B cell (primary cell): ENCODE measurements at regions not wholly inside any gene's neighbourhood (a gene's known extent, or its start where the extent isn't known, plus 50 kb on each side); places are given as distances from the start of the nearest gene placed in this dataset.

ENCODE experiments used
- ATAC-seq: fragments of 200-7000 bp; cut with Tn5 transposase; one replicate; pipeline ENCODE4 v1.10.0; 2021; ENCODE audit warnings: low read depth, mild to moderate bottlenecking, moderate number of reproducible peaks, moderate library complexity
- CTCF ChIA-PET: fragments of 350-600 bp; sonication (Branson Sonifier 250); formaldehyde crosslinking; loops from one replicate; lab custom pipeline; 2021; ENCODE audit warnings: antibody characterized with exemption, inconsistent platforms; lab: Charles Lee
- POLR2A ChIA-PET: fragments of 350-600 bp; sonication (Branson Sonifier 250); formaldehyde crosslinking; loops from one replicate; lab custom pipeline; 2021; ENCODE audit warnings: antibody characterized with exemption; lab: Charles Lee
- DNase-seq: peaks from one replicate; pipeline ENCODE4 v3.0.0; 2013
- H2AFZ ChIP-seq: 2 replicates; pipeline ENCODE4 v1.6.1; 2012; ENCODE audit warnings: mild to moderate bottlenecking, low read depth, low read length; ENCODE audit not compliant: insufficient read depth, poor library complexity, severe bottlenecking
- H3K27ac ChIP-seq, 2 donors: 1 replicate in 1 of 2; 2 replicates in 1 of 2; pipeline ENCODE4 v1.5.1; 2012 to 2013; ENCODE audit warnings: low read length in 2 of 2, mild to moderate bottlenecking in 2 of 2, moderate library complexity in 1 of 2
- H3K27me3 ChIP-seq, 4 experiments: fragments of 200-600 bp in 1 of 4; sonication (generic) in 1 of 4; replicated peaks in 1 of 4; 1 replicate in 2 of 4; 2 replicates in 2 of 4; pipeline versions ENCODE4 v1.6.1 to v1.7.0; 2013 to 2016; ENCODE audit warnings: low read length in 3 of 4, mild to moderate bottlenecking in 2 of 4, mixed read lengths in 1 of 4, moderate library complexity in 1 of 4; ENCODE audit not compliant: insufficient read depth in 4 of 4, control insufficient read depth in 3 of 4; ENCODE audit errors: control extremely low read depth in 1 of 4
- H3K36me3 ChIP-seq, 2 experiments: replicated peaks in 1 of 2; 1 replicate in 1 of 2; 2 replicates in 1 of 2; pipeline versions ENCODE4 v1.6.1 to v1.7.1; 2013; ENCODE audit warnings: low read length in 1 of 2; ENCODE audit not compliant: insufficient read depth in 2 of 2, control insufficient read depth in 1 of 2; ENCODE audit errors: control extremely low read depth in 1 of 2, extremely low read depth in 1 of 2
- H3K4me1 ChIP-seq, 2 donors: fragments of 200-600 bp in 1 of 2; sonication (generic) in 1 of 2; 1 replicate in 1 of 2; 2 replicates in 1 of 2; pipeline versions ENCODE4 v1.5.1 to v1.6.1; 2013 to 2017; ENCODE audit warnings: low read length in 2 of 2; ENCODE audit not compliant: control insufficient read depth in 2 of 2, insufficient read depth in 2 of 2
- H3K4me2 ChIP-seq: replicated peaks from 2 replicates; pipeline ENCODE3; 2012; ENCODE audit warnings: mild to moderate bottlenecking, low read depth, low read length; ENCODE audit not compliant: poor library complexity, severe bottlenecking
- H3K4me3 ChIP-seq, 5 experiments: fragments of 200-600 bp in 1 of 5; sonication (generic) in 1 of 5; 1 replicate in 3 of 5; 2 replicates in 2 of 5; pipeline versions ENCODE4 v1.5.1 to v1.7.0; 2011 to 2016; ENCODE audit warnings: low read length in 4 of 5, mild to moderate bottlenecking in 4 of 5, low read depth in 2 of 5, control low read depth in 1 of 5, moderate library complexity in 1 of 5; ENCODE audit not compliant: insufficient read depth in 1 of 5; ENCODE audit errors: control extremely low read depth in 1 of 5, extremely low read depth in 1 of 5
- H3K79me2 ChIP-seq: fragments of 200-600 bp; sonication (generic); one replicate; pipeline ENCODE4 v1.6.0; 2016; ENCODE audit warnings: low read length; ENCODE audit not compliant: control insufficient read depth, insufficient read depth
- H3K9ac ChIP-seq: fragments of 200-600 bp; sonication (generic); 2 replicates; pipeline ENCODE4 v1.6.1; 2017; ENCODE audit warnings: mild to moderate bottlenecking, low read length, moderate library complexity
- H3K9me3 ChIP-seq, 3 donors: one replicate each; pipeline versions ENCODE4 v1.6.1 to v1.7.1; 2013; ENCODE audit warnings: low read length in 2 of 3; ENCODE audit not compliant: control insufficient read depth in 2 of 3, insufficient read depth in 1 of 3; ENCODE audit errors: control extremely low read depth in 1 of 3
- H4K20me1 ChIP-seq: 2 replicates; pipeline ENCODE4 v1.6.0; 2012; ENCODE audit warnings: mild to moderate bottlenecking, low read length; ENCODE audit not compliant: insufficient read depth, control insufficient read depth, poor library complexity, severe bottlenecking
- H3K27ac Mint-ChIP-seq: one replicate; pipeline ENCODE4 v1.8.0; 2021; ENCODE audit warnings: mixed read lengths
- H3K27me3 Mint-ChIP-seq: one replicate; pipeline ENCODE4 v1.8.0; 2021; ENCODE audit warnings: mixed read lengths
- H3K4me1 Mint-ChIP-seq: one replicate; pipeline ENCODE4 v1.8.0; 2021; ENCODE audit warnings: mixed read lengths
- H3K4me3 Mint-ChIP-seq: one replicate; pipeline ENCODE4 v1.8.0; 2021; ENCODE audit warnings: mixed read lengths
- H3K9me3 Mint-ChIP-seq: one replicate; pipeline ENCODE4 v1.8.0; 2022; ENCODE audit warnings: mixed read lengths; ENCODE audit not compliant: insufficient read depth
- EZH2 ChIP-seq: IDR thresholded peaks from 2 replicates; pipeline ENCODE4 v1.6.1; 2012; ENCODE audit warnings: borderline replicate concordance, low read depth, mild to moderate bottlenecking, moderate library complexity, low read length; ENCODE audit not compliant: insufficient read depth, poor library complexity, severe bottlenecking
- WGBS: methylation state at CpG from one replicate; pipeline ENCODE4 v1.1.5; 2013; ENCODE audit warnings: missing lambda C conversion rate; ENCODE audit not compliant: insufficient coverage; 5-methylcytosine and 5-hydroxymethylcytosine counted together
- intact Hi-C: fragments of 100-400 bp; cut with micrococcal nuclease; formaldehyde crosslinking; loops from one replicate; pipeline ENCODE4 v1.10.0; 2022
- TF ChIP-seq, protein P1 (sequence below): fragments of 200-600 bp; IDR thresholded peaks from one replicate; pipeline ENCODE4 v1.8.0; 2022; ENCODE audit warnings: antibody characterized with exemption, mild to moderate bottlenecking

GRCh38 chr11:80958361-80958760, 1517.5 kb upstream of the TENM4 start:
- ATAC-seq (no peak), DNase-seq (no peak)
- no peak overlapping the region for H3K4me3 ChIP-seq
- no peak overlapping the region for H3K4me3 Mint-ChIP-seq
- H3K9me3 Mint-ChIP-seq: peaks cover 6% of the 10 kb centered on the region
- H3K27me3 ChIP-seq: no peaks in the 10 kb centered on the region
- peaks cover 0 to 4% (median 0%) of the 10 kb centered on the region in 3 donors for H3K9me3 ChIP-seq
- POLR2A ChIA-PET: no interaction called here
- no peaks in the 10 kb centered on the region for H3K27me3 Mint-ChIP-seq
- no peaks in the 10 kb centered on the region for H3K4me1 Mint-ChIP-seq
- no peaks in the 10 kb centered on the region for H3K79me2 ChIP-seq
- no peaks in the 10 kb centered on the region for H3K4me1 ChIP-seq
- intact Hi-C loops: no loop called here
- no peaks in the 10 kb centered on the region for H3K36me3 ChIP-seq
- no peaks in the 10 kb centered on the region for H4K20me1 ChIP-seq
- CTCF ChIA-PET: no interaction called here
- no peak for TF ChIP-seq EZH2
- TF ChIP-seq, protein P1, sequence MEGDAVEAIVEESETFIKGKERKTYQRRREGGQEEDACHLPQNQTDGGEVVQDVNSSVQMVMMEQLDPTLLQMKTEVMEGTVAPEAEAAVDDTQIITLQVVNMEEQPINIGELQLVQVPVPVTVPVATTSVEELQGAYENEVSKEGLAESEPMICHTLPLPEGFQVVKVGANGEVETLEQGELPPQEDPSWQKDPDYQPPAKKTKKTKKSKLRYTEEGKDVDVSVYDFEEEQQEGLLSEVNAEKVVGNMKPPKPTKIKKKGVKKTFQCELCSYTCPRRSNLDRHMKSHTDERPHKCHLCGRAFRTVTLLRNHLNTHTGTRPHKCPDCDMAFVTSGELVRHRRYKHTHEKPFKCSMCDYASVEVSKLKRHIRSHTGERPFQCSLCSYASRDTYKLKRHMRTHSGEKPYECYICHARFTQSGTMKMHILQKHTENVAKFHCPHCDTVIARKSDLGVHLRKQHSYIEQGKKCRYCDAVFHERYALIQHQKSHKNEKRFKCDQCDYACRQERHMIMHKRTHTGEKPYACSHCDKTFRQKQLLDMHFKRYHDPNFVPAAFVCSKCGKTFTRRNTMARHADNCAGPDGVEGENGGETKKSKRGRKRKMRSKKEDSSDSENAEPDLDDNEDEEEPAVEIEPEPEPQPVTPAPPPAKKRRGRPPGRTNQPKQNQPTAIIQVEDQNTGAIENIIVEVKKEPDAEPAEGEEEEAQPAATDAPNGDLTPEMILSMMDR: no peak
- WGBS: no CpG with 5 or more reads among the region's 2 CpGs
- H2AFZ ChIP-seq: no peak overlapping the region
- no peak overlapping the region for H3K9ac ChIP-seq
- H3K27ac ChIP-seq: no peak overlapping the region
- no peak overlapping the region for H3K4me2 ChIP-seq
- no peak overlapping the region for H3K27ac Mint-ChIP-seq

- Histone ChIP-seq H3K4me1 (no peaks in the 10 kb centered on the region), H2AFZ (no peak overlapping the region), H3K9ac (no peak overlapping the region), H3K4me3 (no peak overlapping the region), H3K36me3 (no peaks in the 10 kb centered on the region), H3K79me2 (no peaks in the 10 kb centered on the region), H4K20me1 (no peaks in the 10 kb centered on the region), H3K4me2 (no peak overlapping the region), H3K27ac (no peak overlapping the region), H3K27me3 (no peaks in the 10 kb centered on the region), H3K9me3 (peaks cover 0 to 4% (median 0%) of the 10 kb centered on the region in 3 donors)
- no peak for ATAC-seq
- POLR2A ChIA-PET: no interaction called here
- H3K4me1 Mint-ChIP-seq: no peaks in the 10 kb centered on the region
- intact Hi-C loops: no loop called here
- H3K27ac Mint-ChIP-seq: no peak overlapping the region
- CTCF ChIA-PET: no interaction called here
- peaks cover 3% of the 10 kb centered on the region for H3K9me3 Mint-ChIP-seq
- no peaks in the 10 kb centered on the region for H3K27me3 Mint-ChIP-seq
- no CpG with 5 or more reads among the region's 7 CpGs for WGBS
- DNase-seq: no peak
- no peak overlapping the region for H3K4me3 Mint-ChIP-seq
- TF ChIP-seq, protein P1: no peak
These were observed 1514.8 kb upstream of the TENM4 start for GRCh38 chr11:80955588-80955987.
